HEK293 (cell line): ENCODE measurements at regions not wholly inside any gene's neighbourhood (a gene's known extent, or its start where the extent isn't known, plus 50 kb on each side); places are given as distances from the start of the nearest gene placed in this dataset.

Source experiments
- CTCF ChIA-PET: fragments of 350-600 bp; formaldehyde crosslinking; extraction: SDS; loops from one replicate; lab custom pipeline; 2021; ENCODE audit warnings: antibody characterized with exemption; lab: Yijun Ruan, JAX
- POLR2A ChIA-PET: fragments of 300-600 bp; formaldehyde crosslinking; extraction: SDS; loops from one replicate; lab custom pipeline; 2020; ENCODE audit warnings: antibody characterized with exemption, inconsistent platforms; lab: Yijun Ruan, JAX
- H3K27ac ChIP-seq: fragments of 200-500 bp; sonication (Bioruptor generic); 2 replicates; pipeline ENCODE4 v1.5.1; 2014; ENCODE audit warnings: low read depth, low read length, control low read depth, inconsistent platforms; ENCODE audit errors: extremely low read depth
- H3K36me3 ChIP-seq, 2 experiments: fragments of 200-500 bp in 1 of 2; sonication (Bioruptor generic) in 1 of 2; 1 replicate in 1 of 2; 2 replicates in 1 of 2; pipeline ENCODE4 v1.5.1; 2014 to 2017; ENCODE audit warnings: inconsistent platforms in 2 of 2, low read length in 2 of 2; ENCODE audit not compliant: control insufficient read depth in 2 of 2, insufficient read depth in 1 of 2
- H3K4me1 ChIP-seq: fragments of 200-500 bp; sonication (Bioruptor generic); 2 replicates; pipeline ENCODE4 v1.5.1; 2014; ENCODE audit warnings: mild to moderate bottlenecking, low read length, inconsistent platforms; ENCODE audit not compliant: control insufficient read depth, insufficient read depth
- H3K4me3 ChIP-seq: 2 replicates; pipeline ENCODE4 v1.5.1; 2011; ENCODE audit warnings: low read depth, mild to moderate bottlenecking, control low read depth, low read length, moderate library complexity
- H3K9me3 ChIP-seq: fragments of 200-500 bp; sonication (Bioruptor generic); 2 replicates; pipeline ENCODE4 v1.5.1; 2014; ENCODE audit warnings: low read depth, low read length, inconsistent platforms; ENCODE audit not compliant: control insufficient read depth, insufficient read depth
- ELK4 ChIP-seq: IDR thresholded peaks from 2 replicates; pipeline ENCODE4 v1.6.1; 2011; ENCODE audit warnings: mild to moderate bottlenecking, low read depth, low read length, borderline replicate concordance
- INSM2 ChIP-seq: fragments of 450-650 bp; formaldehyde crosslinking; IDR thresholded peaks from 2 replicates; pipeline ENCODE4 v1.5.1; 2016; ENCODE audit warnings: missing biosample characterization, missing genetic modification characterization
- KLF16 ChIP-seq: fragments of 450-650 bp; formaldehyde crosslinking; IDR thresholded peaks from 2 replicates; pipeline ENCODE4 v1.5.1; 2017; ENCODE audit warnings: missing biosample characterization, missing genetic modification characterization
- RBAK ChIP-seq: fragments of 450-650 bp; formaldehyde crosslinking; IDR thresholded peaks from 2 replicates; pipeline ENCODE4 v1.5.1; 2016; ENCODE audit warnings: missing biosample characterization, missing genetic modification characterization
- ZBTB10 ChIP-seq: fragments of 450-650 bp; formaldehyde crosslinking; IDR thresholded peaks from 2 replicates; pipeline ENCODE4 v1.5.1; 2016; ENCODE audit warnings: missing biosample characterization, missing genetic modification characterization
- ZFHX2 ChIP-seq: fragments of 450-650 bp; formaldehyde crosslinking; conservative IDR thresholded peaks from 2 replicates; pipeline ENCODE4 v1.5.1; 2016; ENCODE audit warnings: missing biosample characterization, missing genetic modification characterization
- ZNF302 ChIP-seq: fragments of 450-650 bp; formaldehyde crosslinking; IDR thresholded peaks from 2 replicates; pipeline ENCODE4 v1.5.1; 2016; ENCODE audit warnings: missing biosample characterization, missing genetic modification characterization, low read depth
- ZNF335 ChIP-seq: fragments of 450-650 bp; formaldehyde crosslinking; conservative IDR thresholded peaks from 2 replicates; pipeline ENCODE4 v1.5.1; 2016; ENCODE audit warnings: missing biosample characterization, missing genetic modification characterization
- ZNF416 ChIP-seq: fragments of 450-650 bp; formaldehyde crosslinking; IDR thresholded peaks from 2 replicates; pipeline ENCODE4 v1.5.1; 2016; ENCODE audit warnings: missing biosample characterization, missing genetic modification characterization
- ZNF426 ChIP-seq: fragments of 450-650 bp; formaldehyde crosslinking; IDR thresholded peaks from 2 replicates; pipeline ENCODE4 v1.5.1; 2017; ENCODE audit warnings: missing biosample characterization, missing genetic modification characterization, mild to moderate bottlenecking, inconsistent platforms, moderate library complexity
- ZNF544 ChIP-seq: fragments of 450-650 bp; formaldehyde crosslinking; IDR thresholded peaks from 2 replicates; pipeline ENCODE4 v1.5.0; 2017; ENCODE audit warnings: missing biosample characterization, missing genetic modification characterization
- ZNF549 ChIP-seq: fragments of 450-650 bp; IDR thresholded peaks from 2 replicates; pipeline ENCODE4 v1.5.1; 2018; ENCODE audit warnings: missing biosample characterization, missing genetic modification characterization, mild to moderate bottlenecking, inconsistent platforms, moderate library complexity
- ZNF621 ChIP-seq: fragments of 450-650 bp; formaldehyde crosslinking; IDR thresholded peaks from 2 replicates; pipeline ENCODE4 v1.5.1; 2017; ENCODE audit warnings: missing biosample characterization, missing genetic modification characterization
- ZNF777 ChIP-seq: fragments of 450-650 bp; formaldehyde crosslinking; IDR thresholded peaks from 2 replicates; pipeline ENCODE4 v1.5.1; 2017; ENCODE audit warnings: missing biosample characterization, missing genetic modification characterization, borderline replicate concordance
- ZNF791 ChIP-seq: fragments of 450-650 bp; formaldehyde crosslinking; IDR thresholded peaks from 2 replicates; pipeline ENCODE4 v1.5.1; 2016; ENCODE audit warnings: missing biosample characterization, missing genetic modification characterization
- ZSCAN23 ChIP-seq: fragments of 450-650 bp; formaldehyde crosslinking; IDR thresholded peaks from 2 replicates; pipeline ENCODE4 v1.5.1; 2016; ENCODE audit warnings: missing biosample characterization, missing genetic modification characterization
- TF ChIP-seq, protein P1 (sequence below): fragments of 450-650 bp; formaldehyde crosslinking; IDR thresholded peaks from 2 replicates; pipeline ENCODE4 v1.5.1; 2017; ENCODE audit warnings: missing biosample characterization, missing genetic modification characterization
- TF ChIP-seq, protein P2 (sequence below): fragments of 450-650 bp; formaldehyde crosslinking; conservative IDR thresholded peaks from 2 replicates; pipeline ENCODE4 v1.5.1; 2016; ENCODE audit warnings: low read depth, missing biosample characterization, missing genetic modification characterization

GRCh38 chr11:87866951-87867350 is 308.3 kb downstream of the RAB38 start (continued):
- TF ChIP-seq INSM2 (tag by site-specific recombination) = no peak
- no peak for TF ChIP-seq ZNF335 (tag by site-specific recombination)
- TF ChIP-seq, protein P1, sequence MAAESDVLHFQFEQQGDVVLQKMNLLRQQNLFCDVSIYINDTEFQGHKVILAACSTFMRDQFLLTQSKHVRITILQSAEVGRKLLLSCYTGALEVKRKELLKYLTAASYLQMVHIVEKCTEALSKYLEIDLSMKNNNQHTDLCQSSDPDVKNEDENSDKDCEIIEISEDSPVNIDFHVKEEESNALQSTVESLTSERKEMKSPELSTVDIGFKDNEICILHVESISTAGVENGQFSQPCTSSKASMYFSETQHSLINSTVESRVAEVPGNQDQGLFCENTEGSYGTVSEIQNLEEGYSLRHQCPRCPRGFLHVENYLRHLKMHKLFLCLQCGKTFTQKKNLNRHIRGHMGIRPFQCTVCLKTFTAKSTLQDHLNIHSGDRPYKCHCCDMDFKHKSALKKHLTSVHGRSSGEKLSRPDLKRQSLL = no peak
- TF ChIP-seq KLF16 (tag by site-specific recombination) = no peak
- TF ChIP-seq ZNF426 (tag by site-specific recombination) = no peak
- no peak for TF ChIP-seq ZNF621 (tag by site-specific recombination)
- no peak for TF ChIP-seq ZFHX2 (tag by site-specific recombination)
- no peak for TF ChIP-seq ZNF791
- TF ChIP-seq, protein P2, sequence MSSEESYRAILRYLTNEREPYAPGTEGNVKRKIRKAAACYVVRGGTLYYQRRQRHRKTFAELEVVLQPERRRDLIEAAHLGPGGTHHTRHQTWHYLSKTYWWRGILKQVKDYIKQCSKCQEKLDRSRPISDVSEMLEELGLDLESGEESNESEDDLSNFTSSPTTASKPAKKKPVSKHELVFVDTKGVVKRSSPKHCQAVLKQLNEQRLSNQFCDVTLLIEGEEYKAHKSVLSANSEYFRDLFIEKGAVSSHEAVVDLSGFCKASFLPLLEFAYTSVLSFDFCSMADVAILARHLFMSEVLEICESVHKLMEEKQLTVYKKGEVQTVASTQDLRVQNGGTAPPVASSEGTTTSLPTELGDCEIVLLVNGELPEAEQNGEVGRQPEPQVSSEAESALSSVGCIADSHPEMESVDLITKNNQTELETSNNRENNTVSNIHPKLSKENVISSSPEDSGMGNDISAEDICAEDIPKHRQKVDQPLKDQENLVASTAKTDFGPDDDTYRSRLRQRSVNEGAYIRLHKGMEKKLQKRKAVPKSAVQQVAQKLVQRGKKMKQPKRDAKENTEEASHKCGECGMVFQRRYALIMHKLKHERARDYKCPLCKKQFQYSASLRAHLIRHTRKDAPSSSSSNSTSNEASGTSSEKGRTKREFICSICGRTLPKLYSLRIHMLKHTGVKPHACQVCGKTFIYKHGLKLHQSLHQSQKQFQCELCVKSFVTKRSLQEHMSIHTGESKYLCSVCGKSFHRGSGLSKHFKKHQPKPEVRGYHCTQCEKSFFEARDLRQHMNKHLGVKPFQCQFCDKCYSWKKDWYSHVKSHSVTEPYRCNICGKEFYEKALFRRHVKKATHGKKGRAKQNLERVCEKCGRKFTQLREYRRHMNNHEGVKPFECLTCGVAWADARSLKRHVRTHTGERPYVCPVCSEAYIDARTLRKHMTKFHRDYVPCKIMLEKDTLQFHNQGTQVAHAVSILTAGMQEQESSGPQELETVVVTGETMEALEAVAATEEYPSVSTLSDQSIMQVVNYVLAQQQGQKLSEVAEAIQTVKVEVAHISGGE (tag by site-specific recombination) = no peak
- TF ChIP-seq ZNF549 (tag by site-specific recombination) = no peak
- TF ChIP-seq ZBTB10 (tag by site-specific recombination) = no peak

- POLR2A ChIA-PET = no interaction called here
- H3K4me3 ChIP-seq = no peak overlapping the region
- H3K9me3 ChIP-seq = no peaks in the 10 kb centered on the region
- TF ChIP-seq ZNF416 (no peak), ELK4 (no peak), RBAK (tag by site-specific recombination) (no peak), ZNF544 (tag by site-specific recombination) (no peak), ZSCAN23 (tag by site-specific recombination) (no peak), ZNF302 (tag by site-specific recombination) (no peak), ZNF777 (tag by site-specific recombination) (no peak)
- TF ChIP-seq, all 188 proteins: peak for 0
- Histone ChIP-seq H3K4me1 (no peaks in the 10 kb centered on the region), H3K36me3 (no peaks in the 10 kb centered on the region), H3K27ac (no peak overlapping the region)
- CTCF ChIA-PET = interaction anchor here (0.6 to 1.0 kb wide), 2 partner anchors 17 to 420 kb away, joined by 3 to 5 read pairs; no protein-coding TSS in a partner anchor
These were observed 314.2 kb downstream of the RAB38 start for GRCh38 chr11:87861030-87861429.
